Loucy (cell line): ENCODE measurements at regions not wholly inside any gene's neighbourhood (a gene's known extent, or its start where the extent isn't known, plus 50 kb on each side); places are given as distances from the start of the nearest gene placed in this dataset.

Experiments used
- CTCF ChIP-seq: fragments of 200-600 bp; sonication (generic); conservative IDR thresholded peaks from 2 replicates; pipeline ENCODE4 v1.5.1; 2014; ENCODE audit warnings: mild to moderate bottlenecking, antibody characterized with exemption, low read length
- EZH2phosphoT487 ChIP-seq: fragments of 200-600 bp; IDR thresholded peaks from 2 replicates; pipeline ENCODE4 v1.6.1; 2018; ENCODE audit warnings: antibody characterized with exemption, mild to moderate bottlenecking, moderate library complexity, borderline replicate concordance

GRCh38 chr3:110099711-110100110, 762.4 kb upstream of the DPPA4 start:
- TF ChIP-seq CTCF, result no peak
- TF ChIP-seq EZH2phosphoT487, result no peak
